ENCODE measurements at regions not wholly inside any gene's neighbourhood (a gene's known extent, or its start where the extent isn't known, plus 50 kb on each side); places are given as distances from the start of the nearest gene placed in this dataset.
"Not testable (repeated sequence)": the region's sequence is repeated elsewhere in the genome, so short reads cannot be mapped to it uniquely, and the experiment has no call there.

DNA sequence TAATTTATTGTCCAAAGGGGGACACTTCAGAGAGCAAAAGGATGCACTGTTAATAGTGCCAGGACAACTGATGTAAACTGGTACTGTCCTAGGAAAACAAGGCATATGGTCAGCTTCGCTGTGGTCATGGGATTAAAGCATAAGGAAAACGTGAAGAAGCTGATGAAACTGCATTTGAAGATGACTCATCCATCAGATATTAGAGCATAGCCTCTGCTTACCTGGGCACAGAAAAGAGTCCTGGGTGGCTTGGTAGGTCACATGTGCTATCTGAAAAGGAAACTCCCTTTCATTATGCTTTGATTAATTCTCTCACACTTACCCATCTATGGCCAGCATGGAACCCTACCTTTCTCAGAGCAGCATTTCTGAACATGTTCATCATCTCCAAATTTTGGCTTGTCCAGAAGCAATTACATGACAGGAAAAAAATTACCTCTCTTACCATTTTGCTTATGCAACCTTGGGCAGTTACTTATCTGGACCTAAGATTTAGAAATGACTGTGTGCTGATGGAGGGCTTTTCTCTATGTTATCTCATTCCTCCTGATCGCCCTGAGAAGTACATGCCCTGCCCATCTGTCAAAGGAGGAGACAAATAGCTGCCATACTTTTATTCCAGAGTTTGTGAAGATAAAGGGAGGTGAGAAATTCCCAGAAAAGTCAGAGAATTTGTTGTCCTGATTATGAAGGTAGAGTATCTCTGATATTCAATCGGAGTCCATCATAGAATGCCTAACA, 275.3 kb upstream of the SLC14A2 start:
- no peak for DNase-seq (ENCODE audit: low read depth in 4 of 4, low spot score in 2 of 4)

DNA sequence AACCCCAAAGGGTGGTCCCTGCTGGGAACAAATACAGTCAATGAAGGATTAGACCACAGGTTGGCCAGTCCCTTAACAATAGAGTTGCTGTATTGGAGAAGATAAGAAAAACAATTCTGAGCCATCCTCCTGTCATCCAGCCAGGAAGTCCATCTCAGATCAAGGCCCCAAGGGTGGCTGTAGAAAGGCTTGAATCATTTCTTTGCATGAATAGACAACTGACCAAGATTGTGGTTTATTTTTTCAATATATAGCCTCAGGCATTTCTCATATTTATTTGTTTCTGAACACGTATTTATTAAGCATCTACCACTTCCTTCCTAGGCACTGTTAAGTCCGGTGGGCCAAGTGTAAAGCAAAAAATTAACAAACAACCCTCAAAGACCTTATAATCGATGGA, 274.4 kb upstream of the SLC14A2 start:
- no peak for DNase-seq (ENCODE audit: low read depth in 4 of 4, low spot score in 2 of 4)

DNA sequence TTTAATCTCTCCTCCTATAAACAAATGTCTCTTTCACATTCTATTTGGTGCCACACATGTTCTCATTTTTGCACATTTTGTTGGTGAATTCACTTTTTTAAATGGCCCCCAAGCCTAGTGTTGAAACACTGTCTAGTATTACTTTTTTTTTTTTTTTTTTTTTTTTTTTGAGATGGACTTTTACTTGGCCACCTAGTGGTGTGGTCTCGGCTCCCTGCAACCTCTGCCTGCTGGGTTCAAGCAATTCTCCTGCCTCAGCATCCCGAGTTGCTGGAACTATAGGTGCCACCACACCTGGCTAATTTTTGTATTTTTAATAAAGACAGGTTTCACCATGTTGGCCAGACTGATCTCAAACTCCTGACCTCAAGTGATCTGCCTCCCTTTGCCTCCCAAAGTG, 273.8 kb upstream of the SLC14A2 start:
- DNase-seq (ENCODE audit: low read depth in 4 of 4, low spot score in 2 of 4), result no peak

DNA sequence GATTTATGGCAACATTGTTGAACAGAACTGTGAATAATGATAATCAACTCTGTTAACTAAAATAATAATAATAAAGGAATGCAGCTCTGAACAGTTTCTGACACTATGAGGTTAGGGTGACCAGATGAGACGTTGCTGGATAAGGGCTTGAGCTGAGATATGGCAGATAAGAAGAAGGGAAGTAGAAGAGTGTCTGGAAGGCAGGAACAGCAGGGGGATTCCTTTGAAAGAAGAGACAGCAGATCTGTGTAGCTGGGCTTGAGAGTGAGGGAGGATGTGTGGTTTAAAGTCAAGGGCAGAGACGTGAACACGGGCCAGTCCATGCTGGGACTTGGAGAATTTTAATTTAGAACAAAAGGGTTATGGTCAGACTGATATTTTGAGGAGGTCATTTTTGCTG, 273.1 kb upstream of the SLC14A2 start:
- no peak for DNase-seq (ENCODE audit: low read depth in 4 of 4, low spot score in 2 of 4)

DNA sequence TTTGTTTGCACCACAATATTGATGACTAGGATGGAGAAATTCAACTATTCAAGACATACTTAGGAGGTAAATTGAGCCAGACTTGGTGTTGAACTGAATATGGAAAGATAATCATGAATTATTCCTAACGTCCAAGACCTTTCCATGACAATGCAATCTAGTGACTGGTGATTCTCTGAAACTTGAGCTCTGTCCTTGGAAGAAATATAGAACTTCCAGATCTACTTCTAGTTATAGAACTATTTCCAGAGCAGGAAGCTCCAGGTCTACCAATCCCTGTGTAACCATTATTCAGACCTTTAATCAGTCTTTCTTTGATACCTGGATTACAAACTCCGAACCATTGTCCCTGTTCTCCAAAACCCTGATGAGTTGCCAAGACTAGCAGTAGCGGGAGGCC, 272.6 kb upstream of the SLC14A2 start:
- DNase-seq (ENCODE audit: low read depth in 4 of 4, low spot score in 2 of 4), result no peak

DNA sequence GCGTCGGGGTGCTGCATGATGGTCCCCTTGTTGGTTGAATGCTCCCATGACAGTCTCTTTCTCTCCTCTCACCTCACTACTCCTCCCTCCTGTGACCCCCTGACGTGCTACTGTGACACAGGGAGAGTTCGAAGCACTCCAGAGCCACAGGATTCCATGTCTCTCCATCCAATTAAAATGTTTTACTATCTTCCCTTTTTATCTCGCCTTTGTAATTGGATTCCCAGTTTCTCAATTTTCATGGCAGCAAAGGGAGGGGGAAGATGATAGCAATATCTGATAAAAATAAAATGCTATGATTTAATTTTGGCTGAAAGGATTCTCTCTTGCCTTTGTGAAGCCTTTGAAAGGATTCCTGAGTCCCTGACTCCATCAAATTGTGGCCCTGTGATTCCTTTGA, 271.9 kb upstream of the SLC14A2 start:
- DNase-seq (ENCODE audit: low read depth in 4 of 4, low spot score in 2 of 4), result no peak

DNA sequence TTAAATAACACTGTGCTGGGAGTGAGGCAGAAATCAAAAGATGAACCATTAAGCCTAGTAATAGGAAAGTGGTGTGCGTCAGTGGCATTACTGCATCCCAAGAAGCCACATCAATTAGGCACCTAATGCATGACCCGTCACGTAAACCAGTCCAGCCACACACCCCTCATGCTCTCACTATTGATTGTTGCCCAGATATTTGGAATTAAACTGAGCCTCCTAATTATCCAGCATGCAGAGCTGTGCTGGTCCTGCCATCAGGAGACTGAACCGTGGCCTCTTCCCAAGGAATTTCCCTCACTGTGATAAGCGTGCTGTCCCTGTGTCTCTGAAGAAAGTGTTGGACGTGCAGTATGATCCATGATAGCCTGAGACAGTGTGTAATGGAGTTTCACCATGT, 270.6 kb upstream of the SLC14A2 start:
- DNase-seq (ENCODE audit: low read depth in 4 of 4, low spot score in 2 of 4), result not testable (repeated sequence)

DNA sequence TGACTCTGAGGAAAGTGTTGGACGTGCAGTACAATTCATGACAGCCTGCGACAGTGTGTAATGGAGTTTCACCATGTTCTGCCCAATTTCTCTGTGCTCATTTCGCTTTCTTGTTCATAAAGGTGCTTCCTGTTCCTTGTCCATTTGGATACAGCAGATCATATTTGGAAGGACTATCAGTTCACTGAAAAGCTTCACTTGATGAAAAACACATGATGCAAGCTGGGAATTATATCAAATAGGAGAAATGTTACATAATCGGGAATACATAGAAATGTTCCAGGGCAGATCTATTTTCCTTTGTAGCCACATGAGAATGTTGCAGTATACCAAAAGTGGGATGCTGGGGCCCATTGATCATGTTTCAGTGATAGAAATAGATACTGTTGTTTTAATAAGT, 266.3 kb upstream of the SLC14A2 start:
- no peak for DNase-seq (ENCODE audit: low read depth in 4 of 4, low spot score in 2 of 4)

DNA sequence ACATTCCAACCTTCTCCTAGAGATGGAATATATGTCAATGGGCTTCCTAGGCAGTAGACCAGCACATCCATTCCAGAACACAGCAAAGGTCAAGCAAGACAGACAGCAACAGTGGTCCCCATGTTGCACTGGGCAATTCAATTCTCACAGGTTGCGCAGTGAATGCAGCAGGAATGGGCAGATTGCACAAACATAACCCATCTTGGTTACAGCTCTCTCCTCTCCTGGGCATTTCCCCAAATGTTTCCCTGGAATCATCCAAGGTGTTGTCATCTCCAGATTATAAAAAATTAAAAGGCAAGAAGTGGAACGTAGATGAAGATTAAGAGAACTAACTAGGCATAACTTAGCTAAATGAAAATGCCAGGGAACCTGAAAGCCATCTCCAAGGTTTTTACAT, 265.8 kb upstream of the SLC14A2 start:
- no peak for DNase-seq (ENCODE audit: low read depth in 4 of 4, low spot score in 2 of 4)

DNA sequence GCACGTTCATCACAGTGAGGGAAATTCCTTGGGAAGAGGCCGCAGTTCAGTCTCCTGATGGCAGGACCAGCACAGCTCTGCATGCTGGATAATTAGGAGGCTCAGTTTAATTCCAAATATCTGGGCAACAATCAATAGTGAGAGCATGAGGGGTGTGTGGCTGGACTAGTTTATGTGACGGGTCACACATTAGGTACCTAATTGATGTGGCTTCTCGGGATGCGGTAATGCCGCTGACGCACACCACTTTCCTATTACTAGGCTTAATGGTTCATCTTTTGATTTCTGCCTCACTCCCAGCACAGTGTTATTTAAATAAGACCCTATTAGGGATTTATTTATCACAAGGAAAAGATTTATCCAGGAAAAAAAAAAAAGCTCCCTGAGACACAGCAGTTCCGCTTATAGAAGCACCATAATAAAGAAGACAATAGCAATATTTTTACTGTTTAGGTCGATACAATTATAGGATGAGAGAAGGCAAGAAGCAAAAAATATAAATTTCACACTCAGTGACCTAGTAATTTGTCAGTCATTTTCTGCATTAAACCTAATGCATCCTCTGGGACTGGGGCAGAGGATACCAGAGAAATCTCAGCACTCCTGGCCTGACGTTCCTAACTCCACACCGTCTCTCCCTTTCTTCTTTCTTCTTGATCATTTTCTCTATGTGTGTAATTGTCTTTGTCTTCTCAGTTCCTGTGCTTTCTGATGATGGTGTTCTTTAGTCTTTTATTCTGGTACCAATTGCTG, 264.7 kb upstream of the SLC14A2 start:
- DNase-seq (ENCODE audit: low read depth in 4 of 4, low spot score in 2 of 4), result no peak

DNA sequence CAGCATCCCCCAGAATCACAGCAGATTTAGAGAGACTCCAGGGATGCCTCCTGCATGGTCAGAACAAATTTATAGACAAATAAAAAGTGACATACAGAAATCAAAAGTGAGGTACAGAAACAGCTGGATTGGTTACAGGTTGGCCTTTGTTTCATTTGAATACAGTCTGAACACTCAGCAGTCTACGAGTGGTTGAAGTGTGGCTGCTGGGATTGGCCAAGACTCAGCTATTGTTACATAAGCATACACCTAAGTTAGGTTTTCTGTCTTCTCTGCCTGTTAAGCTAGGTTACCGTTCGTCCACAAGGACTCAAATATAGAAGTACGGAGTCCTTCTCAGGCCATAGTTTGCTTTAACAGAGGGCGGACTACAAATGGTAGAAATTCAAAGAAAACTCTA, 262.4 kb upstream of the SLC14A2 start:
- no peak for DNase-seq (ENCODE audit: low read depth in 4 of 4, low spot score in 2 of 4)

DNA sequence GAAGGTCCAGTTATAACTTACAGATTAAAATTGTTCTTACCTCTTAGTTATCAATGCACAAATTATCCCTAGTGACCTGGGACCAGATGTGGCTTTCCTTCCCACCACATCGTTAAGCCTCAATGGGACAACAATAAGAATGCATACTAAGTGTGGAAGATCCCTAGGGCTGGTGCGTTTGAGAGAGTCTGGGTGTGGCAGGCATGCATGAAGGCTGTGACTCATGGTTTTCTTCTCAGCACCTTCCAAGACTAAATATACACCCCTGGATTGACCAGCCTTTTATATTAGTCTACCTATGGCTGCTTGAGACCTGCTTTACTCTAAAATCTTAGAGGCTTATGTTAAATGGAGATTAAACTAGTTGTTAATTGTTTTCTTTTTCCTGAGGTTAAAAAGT, 261.7 kb upstream of the SLC14A2 start:
- no peak for DNase-seq (ENCODE audit: low read depth in 4 of 4, low spot score in 2 of 4)

DNA sequence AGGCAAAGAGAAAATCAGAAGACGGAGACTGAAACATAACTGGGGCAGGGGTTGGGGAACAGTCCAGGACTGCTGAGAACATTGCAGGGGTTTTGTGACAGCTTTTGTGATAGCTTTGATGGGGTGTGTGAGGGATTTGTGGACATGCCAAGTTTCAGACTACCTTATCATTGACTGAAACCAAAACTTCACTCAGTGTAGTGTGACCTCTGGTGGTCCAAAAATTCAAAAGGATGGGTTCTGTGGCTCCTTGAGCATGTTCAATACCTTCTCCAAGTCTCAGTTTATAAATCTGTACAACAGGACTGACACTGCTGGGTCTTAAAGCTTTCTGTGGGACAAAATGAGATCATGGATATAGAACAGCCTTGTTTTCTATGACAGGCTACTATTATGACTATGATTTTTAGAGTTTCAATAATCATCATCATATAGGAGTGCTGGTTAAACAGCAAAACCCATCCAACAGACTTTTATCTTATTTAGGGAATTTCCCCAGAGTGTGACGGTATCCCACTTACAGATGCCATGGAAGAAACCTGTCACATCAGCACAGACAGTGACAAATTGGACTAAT, 259.2 kb upstream of the SLC14A2 start:
- no peak for DNase-seq (ENCODE audit: low read depth in 4 of 4, low spot score in 2 of 4)

DNA sequence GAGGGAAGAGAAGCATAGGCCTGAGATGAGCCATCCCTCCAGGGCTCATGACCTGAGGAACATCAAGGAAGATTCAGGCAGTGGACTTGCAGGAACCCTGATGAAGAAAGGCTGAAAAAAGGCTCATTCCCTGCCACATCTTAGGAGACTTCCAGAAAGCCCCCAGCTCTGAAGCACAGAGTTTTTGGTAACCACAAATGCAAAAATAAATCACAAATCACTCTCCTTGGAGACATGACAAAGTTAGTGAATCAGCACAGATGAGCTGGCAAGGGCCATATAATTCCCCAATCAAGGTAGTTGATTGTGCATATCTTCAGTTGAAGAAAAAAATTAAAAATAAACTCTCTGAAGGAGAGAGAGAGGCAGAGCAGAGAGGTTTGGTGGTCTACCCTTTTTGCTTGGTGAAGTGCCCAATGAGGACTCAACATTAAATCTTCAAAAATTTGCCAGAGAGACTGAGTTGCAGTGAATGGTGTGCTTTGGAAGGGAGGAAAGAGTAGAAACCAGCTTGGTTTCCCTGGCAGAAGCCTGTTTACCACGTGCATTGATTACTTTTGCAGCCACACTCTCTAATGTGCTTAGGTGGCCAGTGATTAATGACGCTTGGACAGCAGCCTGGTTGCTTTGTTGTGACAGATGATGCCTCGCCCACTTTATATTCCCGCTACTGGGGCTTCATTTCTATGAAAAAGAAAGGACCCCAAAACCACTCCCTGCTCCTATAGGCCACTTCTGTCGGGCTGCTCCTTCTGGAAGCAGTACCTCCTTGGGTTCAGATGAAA, 257.4 kb upstream of the SLC14A2 start:
- DNase-seq (ENCODE audit: low read depth in 4 of 4, low spot score in 2 of 4), result no peak

DNA sequence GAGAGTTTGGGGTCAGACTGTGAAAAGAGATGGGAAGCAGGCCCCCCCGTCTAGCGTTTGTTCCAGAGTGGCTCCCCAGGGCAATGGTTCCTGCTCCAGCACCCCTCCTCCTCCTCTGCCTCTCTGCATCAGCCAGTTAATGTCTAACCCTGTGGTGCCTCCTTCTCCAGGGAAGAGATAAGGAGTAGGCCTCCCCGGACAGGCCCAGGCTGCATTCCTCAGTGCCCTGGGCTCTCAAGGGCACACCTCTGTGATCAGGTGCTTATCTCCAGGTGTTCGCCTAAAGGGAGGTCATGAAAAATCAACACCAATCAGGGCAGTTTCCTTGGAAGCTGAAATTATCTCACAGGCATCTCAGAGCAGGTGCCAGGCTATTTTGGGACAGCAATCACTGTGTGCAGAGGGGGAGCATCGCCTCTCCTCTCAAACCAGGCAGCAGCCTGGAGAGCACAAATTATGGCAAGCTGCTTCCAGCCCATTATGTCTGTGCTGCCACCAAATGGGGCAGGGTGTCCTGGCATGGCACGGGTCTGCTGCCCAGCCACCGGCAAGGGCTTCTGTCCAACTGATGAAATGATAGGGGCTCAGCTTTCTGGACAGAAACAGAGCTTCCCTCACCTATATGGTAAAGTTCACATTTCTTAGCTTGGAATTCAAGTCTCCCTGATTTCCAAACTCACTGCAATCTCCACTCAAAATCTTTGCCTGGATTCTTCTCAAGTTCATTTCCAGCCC, 255.8 kb upstream of the SLC14A2 start:
- DNase-seq (ENCODE audit: low read depth in 4 of 4, low spot score in 2 of 4), result no peak

DNA sequence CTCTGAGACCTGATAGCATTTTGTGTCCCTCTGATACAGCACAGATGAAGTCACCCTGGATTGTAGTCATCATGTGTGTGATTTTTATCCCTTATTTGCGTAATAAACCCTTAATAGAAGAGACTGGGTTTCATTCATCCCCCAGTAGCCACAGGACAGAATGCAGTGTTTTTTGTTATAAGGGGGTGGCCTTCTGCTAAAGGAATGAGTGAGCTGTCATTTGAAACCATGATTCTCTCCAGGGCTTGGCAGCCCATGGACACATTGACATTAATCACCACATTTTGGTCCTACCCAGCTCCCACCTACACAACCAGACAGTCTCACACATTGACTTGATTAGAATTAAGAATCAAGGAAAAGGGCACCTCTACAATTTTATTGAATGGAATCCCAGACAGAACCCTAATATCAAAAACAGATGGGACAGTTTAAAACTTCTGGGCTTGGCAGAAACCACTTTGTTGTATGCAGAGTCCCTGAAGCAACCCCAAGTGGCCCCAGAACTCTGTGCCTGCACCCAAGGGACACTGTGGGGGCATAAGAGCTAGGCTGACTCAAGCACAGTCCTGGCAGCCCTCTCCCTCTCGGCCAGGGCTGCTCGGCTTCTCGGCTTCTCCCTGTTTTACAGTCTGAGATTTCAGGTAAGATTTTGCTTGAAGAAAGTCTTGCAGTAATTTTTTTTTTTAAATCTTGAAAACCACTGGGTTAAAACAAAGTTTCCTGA, 254.0 kb upstream of the SLC14A2 start:
- no peak for DNase-seq (ENCODE audit: low read depth in 4 of 4, low spot score in 2 of 4)

DNA sequence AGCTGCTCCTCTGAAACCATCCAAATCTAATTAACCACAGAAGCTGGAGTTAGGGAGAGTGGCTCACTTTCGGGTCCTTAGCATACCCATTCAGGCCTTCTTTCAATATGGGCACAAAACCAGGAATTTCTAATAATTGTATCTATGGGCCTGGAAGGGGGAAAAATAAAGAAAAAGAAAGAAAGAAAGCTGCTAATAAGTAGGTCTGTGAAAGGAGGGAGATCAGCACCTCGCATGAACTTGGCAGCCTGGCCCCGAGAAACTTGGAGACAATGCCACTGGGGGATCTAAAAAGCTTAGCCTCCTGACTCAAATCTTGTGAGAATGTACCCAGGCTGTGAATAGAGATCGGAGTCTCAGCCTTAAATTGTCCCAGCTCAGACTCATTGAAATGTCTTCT, 252.1 kb upstream of the SLC14A2 start:
- no peak for DNase-seq (ENCODE audit: low read depth in 4 of 4, low spot score in 2 of 4)

DNA sequence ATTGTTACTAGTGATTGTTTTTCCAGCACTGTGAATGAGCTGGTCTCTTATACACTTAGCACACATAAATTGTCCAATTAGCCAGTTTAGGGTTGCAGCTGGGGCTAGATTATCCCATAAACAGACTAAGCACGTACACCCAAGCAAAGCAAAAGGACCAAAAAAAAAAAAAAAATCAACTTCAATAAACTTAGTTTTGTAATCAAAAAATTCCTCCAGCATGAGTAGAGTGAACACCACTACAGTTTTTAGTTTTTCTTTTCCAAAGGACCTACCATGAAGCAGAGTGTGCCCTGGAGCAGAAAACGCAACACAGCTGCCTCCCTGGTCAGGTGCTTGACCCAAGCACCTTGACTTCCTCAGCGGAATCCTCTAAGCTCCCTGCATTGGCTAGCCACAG, 249.4 kb upstream of the SLC14A2 start:
- DNase-seq (ENCODE audit: low read depth in 4 of 4, low spot score in 2 of 4), result no peak

DNA sequence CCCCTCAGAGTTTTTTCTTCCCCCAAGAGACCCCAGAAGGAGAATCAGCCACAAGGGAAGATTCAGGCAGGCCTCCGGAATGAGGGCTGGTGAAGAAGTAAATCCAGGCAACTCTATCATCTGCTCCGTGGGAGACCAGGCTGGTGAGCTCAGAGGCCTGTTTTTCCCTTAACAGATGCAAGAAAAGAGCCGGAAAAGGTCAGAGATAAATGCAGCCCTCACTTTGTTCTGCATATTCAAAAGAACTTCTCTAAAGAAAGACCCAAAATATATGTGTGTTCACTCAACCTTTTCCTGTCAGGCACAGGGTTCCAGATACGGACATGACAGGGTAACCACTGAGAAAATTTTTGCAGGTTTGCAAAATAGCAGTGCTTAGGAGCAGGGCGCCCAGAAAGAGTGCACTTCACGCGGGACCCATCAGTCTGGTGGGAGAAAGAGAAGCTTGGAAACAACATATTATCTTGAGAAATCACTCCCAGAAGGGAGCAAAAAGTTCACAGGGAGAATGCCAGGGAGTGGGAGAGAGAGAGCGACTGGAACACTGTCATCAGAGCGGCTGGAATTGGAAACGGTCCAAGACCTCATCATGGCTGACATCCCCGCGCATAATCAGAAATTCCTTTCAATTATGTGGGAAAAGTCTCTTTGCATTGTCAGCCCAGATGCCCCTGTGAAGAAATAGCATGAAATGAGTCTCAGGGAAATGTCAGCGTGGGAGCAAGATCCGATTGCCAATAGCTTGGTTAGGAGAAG, 244.8 kb upstream of the SLC14A2 start:
- DNase-seq (ENCODE audit: low read depth in 4 of 4, low spot score in 2 of 4), result no peak

All from left renal cortex interstitium (tissue), 4 donors.